Adipocyte (in vitro differentiated cells): ENCODE measurements at regions not wholly inside any gene's neighbourhood (a gene's known extent, or its start where the extent isn't known, plus 50 kb on each side); places are given as distances from the start of the nearest gene placed in this dataset.

ENCODE experiments used
- DNase-seq: peaks from one replicate; pipeline ENCODE4 v3.0.0-alpha.2; 2015; ENCODE audit warnings: low read depth
- H3K27me3 ChIP-seq: replicated peaks from 2 replicates; pipeline ENCODE4 v1.7.0; 2013; ENCODE audit warnings: mild to moderate bottlenecking, low read length, moderate library complexity; ENCODE audit not compliant: control insufficient read depth, insufficient read depth
- H3K36me3 ChIP-seq: 2 replicates; pipeline ENCODE4 v1.7.0; 2013; ENCODE audit warnings: low read length, mild to moderate bottlenecking, moderate library complexity; ENCODE audit not compliant: control insufficient read depth, insufficient read depth, severe bottlenecking
- H3K4me1 ChIP-seq: 2 replicates; pipeline ENCODE4 v1.7.0; 2013; ENCODE audit warnings: mild to moderate bottlenecking, low read length, moderate library complexity; ENCODE audit not compliant: control insufficient read depth, insufficient read depth
- H3K4me3 ChIP-seq: 2 replicates; pipeline ENCODE4 v1.7.0; 2013; ENCODE audit warnings: mild to moderate bottlenecking, low read length, moderate library complexity
- H3K9ac ChIP-seq: 2 replicates; pipeline ENCODE4 v1.7.0; 2013; ENCODE audit warnings: mild to moderate bottlenecking, low read length, moderate library complexity
- H3K9me3 ChIP-seq: 2 replicates; pipeline ENCODE4 v1.7.0; 2013; ENCODE audit warnings: mild to moderate bottlenecking, low read length, moderate library complexity; ENCODE audit not compliant: control insufficient read depth

DNA sequence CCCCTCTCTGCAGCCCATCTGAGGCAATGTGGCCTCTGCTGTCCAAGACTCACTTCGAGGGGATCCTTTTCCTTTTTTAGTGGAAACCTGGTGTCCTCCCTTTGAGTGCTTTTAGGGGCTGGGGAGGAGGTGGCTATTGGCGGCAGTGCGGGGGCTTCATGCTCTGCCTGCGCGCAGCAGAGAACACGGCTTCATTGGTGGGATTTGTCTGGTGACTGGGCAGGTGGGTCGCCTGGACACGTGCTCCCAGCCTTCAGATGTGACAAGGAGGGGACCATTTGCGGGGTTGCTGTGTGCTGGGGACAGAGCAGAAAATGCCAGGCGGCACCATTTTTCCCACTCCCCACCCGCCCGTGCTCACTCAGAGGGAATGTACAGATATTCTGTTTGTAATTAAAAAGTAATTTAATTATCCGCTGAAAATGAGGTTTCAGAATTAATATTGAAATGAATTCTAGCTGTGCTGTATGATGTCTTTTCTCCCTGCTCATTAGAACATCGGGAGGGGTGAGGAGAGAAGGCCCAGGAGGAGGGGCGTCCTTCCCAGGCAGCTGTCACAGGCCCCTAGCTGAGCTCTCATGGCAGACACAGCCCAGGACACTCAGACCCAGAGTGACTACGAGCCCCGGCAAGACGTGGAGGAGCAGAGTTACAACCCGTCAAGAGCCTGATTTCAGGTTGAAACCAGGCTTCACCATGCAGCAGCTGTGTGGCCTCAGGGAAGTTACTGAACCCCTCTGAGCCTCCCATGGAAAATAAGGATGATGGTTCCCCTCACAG is 417.2 kb upstream of the SULF2 start:
- no peak for DNase-seq
- Histone ChIP-seq H3K27me3 (peaks cover 33% of the 10 kb centered on the region), H3K9me3 (no peaks in the 10 kb centered on the region), H3K9ac (no peak overlapping the region), H3K4me3 (no peak overlapping the region), H3K4me1 (peaks cover 8% of the 10 kb centered on the region), H3K36me3 (no peaks in the 10 kb centered on the region)

DNA sequence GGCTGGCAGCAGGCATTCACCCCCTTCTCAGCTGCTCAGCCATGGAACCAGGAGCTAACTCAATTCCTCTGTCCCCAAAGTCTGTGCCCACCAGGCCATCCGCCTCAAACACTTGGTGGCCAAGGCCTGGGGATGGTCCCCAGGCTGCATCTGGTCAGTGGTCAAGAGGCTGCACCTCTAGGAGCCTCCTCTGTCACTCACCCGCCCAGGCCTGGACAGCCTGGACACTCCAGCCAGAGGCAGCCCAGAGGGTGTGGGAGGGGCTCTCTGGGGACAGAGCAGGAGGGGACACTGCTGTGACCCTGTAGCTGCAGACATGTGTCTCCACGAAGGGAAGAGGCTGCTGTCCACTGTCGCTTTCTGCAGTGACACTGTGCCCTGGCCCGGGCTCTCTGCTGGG is 416.6 kb upstream of the SULF2 start:
- Histone ChIP-seq H3K27me3 (peaks cover 38% of the 10 kb centered on the region), H3K9me3 (no peaks in the 10 kb centered on the region), H3K4me3 (no peak overlapping the region), H3K9ac (no peak overlapping the region), H3K36me3 (no peaks in the 10 kb centered on the region), H3K4me1 (peaks cover 11% of the 10 kb centered on the region)
- no peak for DNase-seq

DNA sequence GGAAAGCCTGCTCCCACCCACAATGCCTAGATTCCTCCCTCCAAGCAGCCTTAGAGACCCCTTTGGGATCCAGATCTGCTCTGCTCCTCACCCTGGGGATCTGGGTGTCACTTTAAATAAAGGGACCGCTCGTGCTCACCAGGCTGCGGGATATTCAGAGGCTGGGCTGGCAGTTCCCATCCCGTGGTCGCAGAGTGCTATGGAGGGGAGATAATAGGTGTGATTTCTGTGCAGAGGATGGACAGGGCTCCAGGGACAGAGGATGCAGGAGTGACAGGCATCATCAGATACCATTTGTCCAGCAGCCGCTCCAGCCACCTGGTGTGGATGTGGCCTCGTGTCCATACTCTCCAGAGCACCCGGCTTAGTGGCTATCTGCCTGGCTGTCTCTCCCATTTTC is 415.9 kb upstream of the SULF2 start:
- Histone ChIP-seq H3K9ac (no peak overlapping the region), H3K4me1 (peaks cover 12% of the 10 kb centered on the region), H3K4me3 (no peak overlapping the region), H3K27me3 (peaks cover 42% of the 10 kb centered on the region), H3K36me3 (no peaks in the 10 kb centered on the region), H3K9me3 (no peaks in the 10 kb centered on the region)
- DNase-seq = no peak

DNA sequence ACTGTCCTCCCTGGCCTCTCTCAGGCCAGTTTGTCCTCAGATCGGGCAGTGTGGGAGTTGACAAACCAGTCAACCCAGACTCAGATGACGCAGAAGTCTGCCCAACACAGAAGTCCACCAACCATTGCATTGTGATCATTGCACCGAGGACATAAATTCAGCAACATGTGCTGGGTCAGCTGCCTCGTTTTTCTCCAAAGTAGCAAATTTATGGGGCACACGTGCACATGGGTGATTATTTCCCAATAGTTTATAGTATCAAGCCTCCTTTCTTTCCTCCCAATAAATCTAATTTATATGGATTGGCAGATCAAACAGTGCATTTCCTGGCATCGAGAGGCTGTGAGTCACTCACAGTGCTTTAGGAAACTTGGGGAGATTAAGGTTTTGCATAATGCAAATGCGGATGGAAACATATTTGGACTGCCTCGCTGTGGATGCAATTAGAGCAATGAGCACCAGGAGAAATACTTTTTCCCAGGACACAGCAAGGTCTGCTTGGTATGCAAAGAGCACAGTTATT is 413.7 kb upstream of the SULF2 start:
- Histone ChIP-seq H3K9me3 (no peaks in the 10 kb centered on the region), H3K36me3 (no peaks in the 10 kb centered on the region), H3K4me3 (no peak overlapping the region), H3K4me1 (peaks cover 12% of the 10 kb centered on the region), H3K27me3 (peaks cover 48% of the 10 kb centered on the region), H3K9ac (no peak overlapping the region)
- DNase-seq = peak; percentile 12

DNA sequence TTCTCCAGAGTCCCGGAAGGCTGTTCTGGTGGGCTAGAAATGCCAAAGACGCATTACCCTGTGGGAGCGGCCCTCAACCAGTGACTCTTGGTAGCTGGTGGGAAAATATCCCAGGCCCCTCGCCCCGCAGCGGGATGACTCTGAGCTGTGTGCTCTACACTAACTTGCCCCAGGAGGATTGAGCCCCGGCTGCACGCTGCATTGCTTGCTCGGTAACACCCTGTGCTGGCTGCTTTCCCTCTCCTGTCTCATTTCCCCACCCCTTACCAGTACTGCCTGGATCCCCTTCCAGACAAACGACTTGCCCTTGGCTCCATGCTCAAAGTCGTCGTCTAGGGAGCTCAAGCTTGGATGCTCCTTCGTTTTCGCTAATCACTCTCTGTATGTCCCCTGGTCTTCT is 411.8 kb upstream of the SULF2 start:
- Histone ChIP-seq H3K9me3 (no peaks in the 10 kb centered on the region), H3K9ac (no peak overlapping the region), H3K4me1 (peaks cover 12% of the 10 kb centered on the region), H3K36me3 (no peaks in the 10 kb centered on the region), H3K4me3 (no peak overlapping the region), H3K27me3 (peaks cover 39% of the 10 kb centered on the region)
- no peak for DNase-seq

DNA sequence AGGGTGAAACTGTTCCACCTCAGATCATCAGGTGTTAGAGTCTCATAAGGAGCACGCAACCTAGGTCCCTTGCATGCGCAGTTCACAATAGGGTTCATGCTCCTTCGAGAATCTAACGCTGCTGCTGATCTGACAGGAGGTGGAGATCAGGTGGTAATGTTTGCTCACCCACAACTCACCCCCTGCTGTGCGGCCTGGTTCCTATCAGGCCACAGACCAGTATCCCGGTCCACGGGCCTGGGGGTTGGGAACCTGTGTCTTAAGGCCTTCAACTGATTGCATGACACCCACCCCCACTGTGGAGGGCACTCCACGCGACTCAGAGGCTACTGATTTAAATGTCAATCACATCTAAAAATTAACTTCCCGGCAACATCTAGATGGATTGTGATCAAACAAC is 411.2 kb upstream of the SULF2 start:
- Histone ChIP-seq H3K9me3 (no peaks in the 10 kb centered on the region), H3K36me3 (no peaks in the 10 kb centered on the region), H3K4me1 (peaks cover 12% of the 10 kb centered on the region), H3K9ac (no peak overlapping the region), H3K4me3 (no peak overlapping the region), H3K27me3 (peaks cover 39% of the 10 kb centered on the region)
- no peak for DNase-seq

DNA sequence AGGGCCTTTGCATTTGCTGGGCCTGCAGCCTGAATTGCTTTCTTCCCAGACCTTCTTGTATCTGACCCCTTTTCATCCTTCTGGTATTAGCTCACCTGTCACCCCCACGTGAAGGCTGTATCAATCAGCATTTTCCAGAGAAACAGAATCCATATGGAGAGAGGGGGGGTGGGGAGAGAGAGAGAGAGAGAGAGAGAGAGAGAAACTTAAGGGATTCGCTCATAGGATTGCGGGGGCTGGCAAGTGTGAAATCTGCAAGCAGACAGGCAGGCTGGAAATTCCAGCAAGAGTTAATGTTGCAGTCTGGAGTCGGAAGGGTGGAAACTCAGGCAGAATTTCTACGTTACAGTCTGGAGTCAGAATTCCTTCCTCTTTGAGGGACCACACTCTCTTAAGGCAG is 410.7 kb upstream of the SULF2 start:
- DNase-seq = no peak
- H3K36me3 ChIP-seq = no peaks in the 10 kb centered on the region

DNA sequence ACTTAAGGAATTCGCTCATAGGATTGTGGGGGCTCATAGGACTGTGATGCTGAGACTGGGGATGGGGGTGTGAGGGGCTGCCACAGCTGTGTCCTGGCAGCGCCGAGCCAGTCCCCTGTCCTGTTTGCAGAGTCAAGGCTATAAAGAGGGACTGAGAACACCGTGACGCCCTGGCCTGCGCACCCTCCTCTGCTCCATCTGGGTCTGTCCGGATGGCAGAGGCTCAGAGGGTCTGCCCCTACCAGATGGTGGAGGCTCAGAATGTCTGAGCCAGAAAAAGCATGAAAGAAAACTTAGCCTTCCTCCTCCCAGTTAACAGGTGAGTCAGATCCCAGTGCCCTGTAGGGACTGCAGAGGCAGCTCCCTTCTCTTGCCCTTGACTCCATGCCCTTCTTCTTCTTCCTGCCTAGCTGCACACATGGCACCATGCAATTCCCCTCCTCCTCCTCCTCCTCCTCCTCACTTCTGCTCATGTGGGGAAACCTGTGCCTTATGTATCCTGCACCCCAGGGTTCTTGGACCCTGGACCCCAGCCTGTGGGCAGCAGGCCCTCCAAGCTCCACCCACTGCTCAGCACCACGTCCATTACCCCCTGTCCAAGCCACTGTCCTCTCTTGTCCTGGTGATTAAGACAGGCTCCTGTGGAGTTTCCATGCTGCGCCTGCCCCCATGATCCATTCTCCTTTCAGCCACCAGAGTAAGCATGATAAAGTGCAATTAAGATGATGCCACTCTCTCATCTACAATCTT is 410.0 kb upstream of the SULF2 start:
- H3K9me3 ChIP-seq = no peaks in the 10 kb centered on the region
- H3K27me3 ChIP-seq = peaks cover 37% of the 10 kb centered on the region
- no peak overlapping the region for H3K4me3 ChIP-seq
- no peak overlapping the region for H3K9ac ChIP-seq
- DNase-seq = no peak
- H3K4me1 ChIP-seq = peaks cover 12% of the 10 kb centered on the region
- H3K36me3 ChIP-seq = no peaks in the 10 kb centered on the region

More for the DNA sequence above, 410.7 kb upstream of the SULF2 start:
- H3K27me3 ChIP-seq = peaks cover 39% of the 10 kb centered on the region
- H3K9ac ChIP-seq = no peak overlapping the region
- no peak overlapping the region for H3K4me3 ChIP-seq
- peaks cover 12% of the 10 kb centered on the region for H3K4me1 ChIP-seq
- H3K9me3 ChIP-seq = no peaks in the 10 kb centered on the region

DNA sequence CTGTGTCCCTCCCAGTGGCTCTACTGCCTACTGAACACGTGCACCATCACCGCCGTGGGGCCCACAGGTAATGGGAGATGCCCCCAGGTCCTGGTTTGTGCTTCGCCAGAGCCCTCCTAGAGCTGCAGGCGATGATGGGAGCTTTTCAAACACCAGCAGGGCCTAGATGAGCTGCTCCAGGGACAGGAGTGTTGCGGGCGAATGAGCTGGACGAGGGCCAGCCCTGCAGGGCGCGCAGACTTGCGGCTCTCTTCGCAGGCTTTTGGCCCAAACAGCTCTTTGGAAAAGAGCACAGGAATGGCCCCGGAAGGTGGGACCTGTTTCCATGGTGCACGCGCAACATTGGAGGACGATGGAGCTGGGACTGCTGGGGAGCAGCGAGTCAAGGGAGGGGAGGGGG is 409.3 kb upstream of the SULF2 start:
- Histone ChIP-seq H3K9me3 (no peaks in the 10 kb centered on the region), H3K9ac (no peak overlapping the region), H3K36me3 (no peaks in the 10 kb centered on the region), H3K4me1 (peaks cover 12% of the 10 kb centered on the region), H3K27me3 (peaks cover 38% of the 10 kb centered on the region), H3K4me3 (no peak overlapping the region)
- DNase-seq = no peak

DNA sequence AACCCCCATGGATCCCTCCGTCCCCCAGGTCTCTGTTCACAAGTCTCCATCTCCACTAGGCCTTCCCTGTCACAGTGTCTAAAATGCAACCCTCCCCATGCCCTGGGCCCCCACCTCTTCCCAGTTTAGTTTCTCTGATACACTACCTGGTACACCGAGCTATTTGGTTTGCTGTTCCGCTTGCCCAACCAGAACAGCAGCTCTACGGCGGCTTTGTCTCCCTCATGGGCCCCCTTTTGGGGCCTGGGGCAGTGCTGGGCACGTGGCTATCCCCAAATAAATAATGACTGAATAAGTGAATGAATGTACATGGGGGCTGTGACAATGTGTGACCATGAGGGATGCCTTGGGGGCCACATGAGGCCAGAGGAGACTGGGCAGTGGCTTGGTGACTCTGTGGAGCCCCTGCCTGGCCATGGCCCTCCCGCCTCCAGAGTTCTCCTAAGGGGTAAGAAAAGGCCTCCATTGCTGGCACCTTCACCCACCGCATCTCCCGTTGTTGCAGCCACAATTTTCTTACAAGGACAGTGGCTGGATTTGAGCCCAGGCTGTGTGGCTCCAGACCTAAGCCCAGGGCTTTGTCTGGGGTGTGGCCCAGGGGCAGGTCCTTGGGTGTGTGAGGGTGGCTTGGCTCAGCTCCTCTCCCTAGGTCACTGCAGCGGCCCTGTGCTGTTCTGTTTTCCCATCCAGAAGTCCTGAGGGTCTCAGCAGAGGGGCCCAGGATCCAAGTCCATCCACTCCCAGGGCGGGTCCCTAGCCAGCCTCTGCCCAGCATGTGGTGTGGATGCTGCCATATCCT is 408.5 kb upstream of the SULF2 start:
- Histone ChIP-seq H3K4me3 (no peak overlapping the region), H3K9ac (no peak overlapping the region), H3K36me3 (no peaks in the 10 kb centered on the region), H3K4me1 (peaks cover 7% of the 10 kb centered on the region), H3K9me3 (no peaks in the 10 kb centered on the region), H3K27me3 (peaks cover 41% of the 10 kb centered on the region)
- DNase-seq = no peak

DNA sequence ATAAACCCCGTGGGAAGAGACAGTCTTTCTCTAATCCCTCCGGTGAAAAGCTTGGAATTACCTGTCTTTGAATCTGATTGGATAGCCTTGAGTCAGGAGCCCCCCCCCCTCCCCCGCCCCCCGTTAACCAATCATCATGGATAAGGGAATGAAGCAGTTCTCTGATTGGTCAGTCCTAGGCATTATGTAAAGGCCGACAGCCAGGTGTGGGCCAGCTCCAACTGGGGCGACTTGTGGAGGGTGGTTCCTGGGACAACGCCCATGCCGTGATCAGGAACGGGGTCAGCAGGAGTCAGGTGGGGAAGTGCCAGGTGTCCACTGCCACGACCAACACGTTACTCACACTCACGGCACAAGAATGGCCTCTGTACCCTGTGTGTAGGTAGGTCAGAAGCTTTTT is 406.8 kb upstream of the SULF2 start:
- Histone ChIP-seq H3K36me3 (no peaks in the 10 kb centered on the region), H3K4me3 (no peak overlapping the region), H3K9ac (no peak overlapping the region), H3K4me1 (peaks cover 3% of the 10 kb centered on the region), H3K9me3 (no peaks in the 10 kb centered on the region), H3K27me3 (peaks cover 39% of the 10 kb centered on the region)
- DNase-seq = no peak
